ENCODE measurements at regions not wholly inside any gene's neighbourhood (a gene's known extent, or its start where the extent isn't known, plus 50 kb on each side); places are given as distances from the start of the nearest gene placed in this dataset.
"Not testable (repeated sequence)": the region's sequence is repeated elsewhere in the genome, so short reads cannot be mapped to it uniquely, and the experiment has no call there.

DNA sequence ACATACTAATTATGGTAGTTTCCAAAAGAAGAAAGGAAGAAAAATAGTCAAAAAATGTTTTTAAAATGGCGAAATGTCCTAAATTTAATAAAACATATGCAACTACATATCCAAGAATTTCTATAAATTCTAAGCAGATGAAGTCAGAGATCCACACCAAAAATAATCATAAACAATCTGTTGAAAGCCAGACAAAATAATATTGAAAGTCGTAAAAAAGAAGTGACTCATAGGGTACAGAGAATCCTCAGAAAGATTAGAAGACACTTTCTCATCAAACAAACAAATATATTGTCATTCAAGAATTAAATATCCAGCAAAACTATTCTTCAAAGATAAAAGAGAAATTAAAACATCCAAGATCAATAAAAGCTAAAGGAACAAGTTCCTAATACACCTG, 281.4 kb upstream of the ZNF804A start:
- Histone ChIP-seq H3K9me3 (no peaks in the 10 kb centered on the region), H3K27me3 (no peaks in the 10 kb centered on the region), H3K27ac (no peak overlapping the region), H3K36me3 (no peaks in the 10 kb centered on the region), H3K4me3 (no peak overlapping the region), H3K4me1 (no peaks in the 10 kb centered on the region)
- no peak for DNase-seq
- 58 to 83% (median 70%) methylated on average over 2 of the region's 2 CpGs for WGBS, 5 donors
- no peak for TF ChIP-seq POLR2AphosphoS5 (IDR thresholded peaks at IDR 0.05)
- no peak for TF ChIP-seq POLR2A (IDR thresholded peaks at IDR 0.05)
- TF ChIP-seq EP300 (IDR thresholded peaks at IDR 0.05): no peak
- TF ChIP-seq, protein P1, sequence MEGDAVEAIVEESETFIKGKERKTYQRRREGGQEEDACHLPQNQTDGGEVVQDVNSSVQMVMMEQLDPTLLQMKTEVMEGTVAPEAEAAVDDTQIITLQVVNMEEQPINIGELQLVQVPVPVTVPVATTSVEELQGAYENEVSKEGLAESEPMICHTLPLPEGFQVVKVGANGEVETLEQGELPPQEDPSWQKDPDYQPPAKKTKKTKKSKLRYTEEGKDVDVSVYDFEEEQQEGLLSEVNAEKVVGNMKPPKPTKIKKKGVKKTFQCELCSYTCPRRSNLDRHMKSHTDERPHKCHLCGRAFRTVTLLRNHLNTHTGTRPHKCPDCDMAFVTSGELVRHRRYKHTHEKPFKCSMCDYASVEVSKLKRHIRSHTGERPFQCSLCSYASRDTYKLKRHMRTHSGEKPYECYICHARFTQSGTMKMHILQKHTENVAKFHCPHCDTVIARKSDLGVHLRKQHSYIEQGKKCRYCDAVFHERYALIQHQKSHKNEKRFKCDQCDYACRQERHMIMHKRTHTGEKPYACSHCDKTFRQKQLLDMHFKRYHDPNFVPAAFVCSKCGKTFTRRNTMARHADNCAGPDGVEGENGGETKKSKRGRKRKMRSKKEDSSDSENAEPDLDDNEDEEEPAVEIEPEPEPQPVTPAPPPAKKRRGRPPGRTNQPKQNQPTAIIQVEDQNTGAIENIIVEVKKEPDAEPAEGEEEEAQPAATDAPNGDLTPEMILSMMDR (IDR thresholded peaks at IDR 0.05): no peak
- intact Hi-C loops (cut with DNase I; ENCODE audit: low total_unique reads): no loop called here

DNA sequence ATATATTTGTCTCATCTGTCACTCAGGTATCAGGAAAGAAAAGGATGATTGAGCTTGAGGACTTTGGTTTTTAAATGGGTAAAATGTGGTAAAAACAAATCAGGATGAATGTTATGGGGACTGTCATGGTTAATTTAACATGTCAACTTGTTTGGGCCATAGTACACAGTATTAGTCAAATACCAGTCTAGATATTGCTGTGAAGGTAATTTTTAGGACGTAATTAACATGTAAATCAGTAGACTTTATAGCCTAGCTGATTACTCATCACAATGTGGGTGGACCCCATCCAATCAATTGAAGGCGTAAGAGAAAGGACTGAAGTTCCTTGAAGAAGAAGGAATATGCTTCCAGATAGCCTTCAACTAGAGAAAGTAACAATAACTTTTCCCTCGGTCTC, 275.7 kb upstream of the ZNF804A start:
- Histone ChIP-seq H3K27me3 (no peaks in the 10 kb centered on the region), H3K9me3 (no peaks in the 10 kb centered on the region), H3K27ac (no peak overlapping the region), H3K36me3 (no peaks in the 10 kb centered on the region), H3K4me1 (no peaks in the 10 kb centered on the region), H3K4me3 (no peak overlapping the region)
- intact Hi-C loops (cut with DNase I; ENCODE audit: low total_unique reads): no loop called here
- TF ChIP-seq EP300 (IDR thresholded peaks at IDR 0.05) (no peak), POLR2A (IDR thresholded peaks at IDR 0.05) (no peak), POLR2AphosphoS5 (IDR thresholded peaks at IDR 0.05) (no peak)
- TF ChIP-seq, protein P1 (IDR thresholded peaks at IDR 0.05): no peak
- 77 to 88% (median 84%) methylated on average over 3 of the region's 3 CpGs for WGBS, 5 donors
- no peak for DNase-seq

DNA sequence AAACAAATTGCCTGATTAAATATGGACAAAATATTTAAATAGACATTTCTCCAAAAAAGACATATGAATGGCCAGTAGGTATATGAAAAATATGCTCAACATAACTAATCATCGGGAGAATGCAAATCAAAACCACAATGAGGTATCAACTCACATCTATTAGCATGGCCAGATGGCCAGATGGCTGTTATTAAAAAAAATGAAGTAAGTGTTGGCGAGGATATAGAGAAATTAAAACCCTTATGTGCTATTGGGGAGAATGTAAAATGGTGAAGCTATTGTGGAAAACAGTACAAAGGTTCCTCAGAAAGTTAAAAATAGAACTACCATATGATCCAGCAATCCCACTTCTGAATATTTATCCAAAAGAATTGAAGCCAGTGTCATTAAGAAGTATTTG, 272.3 kb upstream of the ZNF804A start:
- no peaks in the 10 kb centered on the region for H3K27me3 ChIP-seq
- TF ChIP-seq EP300 (IDR thresholded peaks at IDR 0.05) (no peak), POLR2A (IDR thresholded peaks at IDR 0.05) (no peak), POLR2AphosphoS5 (IDR thresholded peaks at IDR 0.05) (no peak)
- TF ChIP-seq, protein P1 (IDR thresholded peaks at IDR 0.05): no peak
- H3K9me3 ChIP-seq: no peaks in the 10 kb centered on the region
- intact Hi-C loops (cut with DNase I; ENCODE audit: low total_unique reads): no loop called here
- peak in 1 of 2 donors; percentile 3 for DNase-seq
- no peak overlapping the region for H3K4me3 ChIP-seq
- no peaks in the 10 kb centered on the region for H3K4me1 ChIP-seq
- no peak overlapping the region for H3K27ac ChIP-seq
- WGBS, 5 donors: 79 to 93% (median 83%) methylated on average over 2 of the region's 2 CpGs
- no peaks in the 10 kb centered on the region for H3K36me3 ChIP-seq

DNA sequence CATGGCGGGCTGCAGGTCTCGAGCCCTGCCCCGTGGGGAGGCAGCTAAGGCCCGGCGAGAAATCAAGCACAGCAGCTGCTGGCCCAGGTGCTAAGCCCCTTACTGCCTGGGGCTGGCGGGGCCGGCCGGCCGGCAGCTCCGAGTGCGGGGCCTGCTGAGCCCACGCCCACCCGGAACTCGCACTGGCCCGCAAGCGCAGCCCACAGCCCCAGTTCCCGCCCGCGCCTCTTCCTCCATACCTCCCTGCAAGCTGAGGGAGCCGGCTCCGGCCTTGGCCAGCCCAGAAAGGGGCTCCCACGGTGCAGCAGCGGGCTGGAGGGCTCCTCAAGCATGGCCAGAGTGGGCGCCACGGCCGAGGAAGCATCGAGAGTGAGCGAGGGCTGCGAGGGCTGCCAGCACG, 270.5 kb upstream of the ZNF804A start:
- H3K4me1 ChIP-seq; intact Hi-C loops (cut with DNase I; ENCODE audit: low total_unique reads); H3K36me3 ChIP-seq; H3K4me3 ChIP-seq; H3K9me3 ChIP-seq; DNase-seq; H3K27ac ChIP-seq; H3K27me3 ChIP-seq: not testable (repeated sequence)
- WGBS, 5 donors: 76 to 88% (median 86%) methylated on average over 21 to 30 of the region's 30 CpGs

DNA sequence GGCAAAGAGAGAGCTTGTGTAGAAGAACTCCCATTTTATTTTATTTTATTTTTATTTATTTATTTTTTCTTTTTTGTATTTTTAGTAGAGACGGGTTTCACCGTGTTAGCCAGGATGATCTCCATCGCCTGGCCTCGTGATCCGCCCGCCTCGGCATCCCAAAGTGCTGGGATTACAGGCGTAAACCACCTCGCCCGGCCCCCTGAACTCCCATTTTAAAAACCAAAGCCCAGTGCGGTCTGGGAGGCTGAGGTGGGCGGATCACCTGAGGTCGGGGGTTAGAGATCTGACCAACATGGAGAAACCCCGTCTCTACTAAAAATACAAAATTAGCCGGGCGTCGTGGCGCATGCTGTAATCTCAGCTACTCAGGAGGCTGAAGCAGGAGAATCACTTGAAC, 267.8 kb upstream of the ZNF804A start:
- intact Hi-C loops (cut with DNase I; ENCODE audit: low total_unique reads); DNase-seq; H3K4me3 ChIP-seq; H3K4me1 ChIP-seq; H3K9me3 ChIP-seq; H3K27me3 ChIP-seq; H3K36me3 ChIP-seq; H3K27ac ChIP-seq: not testable (repeated sequence)
- WGBS, 5 donors: 95 to 96% (median 96%) methylated on average over 18 of the region's 18 CpGs

DNA sequence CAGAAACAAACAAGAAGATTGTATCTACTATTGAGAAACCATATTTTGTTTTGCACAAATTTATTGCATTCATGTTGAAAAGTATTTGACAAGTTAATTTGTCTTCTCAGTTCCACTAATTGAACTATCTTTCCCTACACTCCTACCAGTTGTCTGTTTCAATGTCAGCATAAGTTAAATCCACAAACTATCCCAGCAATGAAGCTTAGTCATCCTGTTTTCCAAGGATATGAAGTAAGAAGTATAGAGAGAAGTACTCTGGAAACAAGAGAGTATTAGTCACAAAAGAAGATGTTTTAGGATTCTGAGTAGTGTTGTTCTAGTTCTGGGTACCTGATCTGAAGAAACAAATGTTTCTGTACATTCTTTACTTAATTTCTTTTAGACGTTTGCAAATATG, 261.6 kb upstream of the ZNF804A start:
- TF ChIP-seq POLR2A (IDR thresholded peaks at IDR 0.05): no peak
- TF ChIP-seq, protein P1 (IDR thresholded peaks at IDR 0.05): no peak
- no peak for TF ChIP-seq EP300 (IDR thresholded peaks at IDR 0.05)
- no peak for TF ChIP-seq POLR2AphosphoS5 (IDR thresholded peaks at IDR 0.05)
- 44 to 69% (median 61%) methylated on average over 1 of the region's 1 CpG for WGBS, 5 donors
- H3K27ac ChIP-seq: no peak overlapping the region
- H3K4me3 ChIP-seq: no peak overlapping the region
- no peaks in the 10 kb centered on the region for H3K36me3 ChIP-seq
- DNase-seq: no peak
- no peaks in the 10 kb centered on the region for H3K9me3 ChIP-seq
- intact Hi-C loops (cut with DNase I; ENCODE audit: low total_unique reads): no loop called here
- H3K27me3 ChIP-seq: no peaks in the 10 kb centered on the region
- no peaks in the 10 kb centered on the region for H3K4me1 ChIP-seq
